ENCODE measurements at regions not wholly inside any gene's neighbourhood (a gene's known extent, or its start where the extent isn't known, plus 50 kb on each side); places are given as distances from the start of the nearest gene placed in this dataset.
"Not testable (repeated sequence)": the region's sequence is repeated elsewhere in the genome, so short reads cannot be mapped to it uniquely, and the experiment has no call there.

DNA sequence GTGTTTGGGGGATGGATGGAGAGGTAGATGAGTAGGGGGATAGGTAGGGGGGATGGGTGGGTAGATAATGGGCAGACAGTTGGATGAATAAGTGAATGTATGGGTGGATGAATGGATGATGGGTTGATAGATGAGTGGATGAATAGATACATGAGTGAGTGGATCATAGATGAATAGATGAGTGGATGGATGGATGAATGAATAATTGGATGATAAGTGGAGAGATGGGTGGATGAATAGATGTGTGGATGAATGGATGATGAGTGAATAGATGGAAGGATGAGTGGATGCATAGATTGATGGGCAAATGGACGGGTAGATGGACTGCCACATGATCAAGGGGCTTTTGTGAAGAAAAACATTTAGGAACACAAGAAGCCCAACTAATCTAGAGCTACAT, 133.3 kb upstream of the F3 start:
- no peak for DNase-seq (ENCODE audit: low read depth, low spot score)

DNA sequence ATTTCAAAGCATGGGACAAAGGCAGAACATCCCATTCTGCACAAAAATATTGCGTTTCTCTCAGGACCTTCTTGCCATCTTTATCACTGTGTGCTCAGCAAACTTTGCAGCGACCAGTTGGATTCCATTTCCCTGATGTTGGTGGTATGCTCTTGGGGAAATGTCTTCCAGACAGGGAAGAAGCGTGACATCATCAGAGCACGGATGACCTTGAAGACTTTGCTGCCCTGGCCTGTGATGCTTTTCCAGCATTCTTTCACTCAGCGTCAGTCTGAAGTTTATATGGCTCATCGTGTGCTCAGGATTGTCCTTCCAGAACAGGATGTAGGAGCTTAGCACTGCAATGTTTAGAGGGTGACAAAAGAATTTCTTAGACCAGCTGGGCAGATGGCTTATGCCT, 131.4 kb upstream of the F3 start:
- DNase-seq (ENCODE audit: low read depth, low spot score): no peak

DNA sequence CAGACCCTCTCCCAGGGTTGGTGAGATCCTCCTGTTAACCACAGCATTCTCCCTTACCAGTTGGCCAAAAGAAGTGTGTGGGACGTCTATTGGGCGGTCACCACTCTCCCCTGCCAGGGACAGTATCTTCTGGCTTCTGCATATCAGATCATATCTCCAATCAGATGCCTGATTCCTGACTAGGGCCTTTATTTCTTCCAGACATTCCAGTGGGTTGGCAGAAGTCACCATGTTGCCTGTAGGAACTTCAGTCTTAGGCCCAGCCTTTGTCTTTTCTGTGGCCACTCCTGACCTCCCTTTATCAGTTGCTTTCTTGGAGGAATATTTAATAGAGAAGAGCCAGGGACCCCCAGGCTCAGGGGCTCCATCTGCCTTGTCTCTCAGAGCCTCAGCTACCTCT, 130.4 kb upstream of the F3 start:
- peak; percentile 48 for DNase-seq (ENCODE audit: low read depth, low spot score)

DNA sequence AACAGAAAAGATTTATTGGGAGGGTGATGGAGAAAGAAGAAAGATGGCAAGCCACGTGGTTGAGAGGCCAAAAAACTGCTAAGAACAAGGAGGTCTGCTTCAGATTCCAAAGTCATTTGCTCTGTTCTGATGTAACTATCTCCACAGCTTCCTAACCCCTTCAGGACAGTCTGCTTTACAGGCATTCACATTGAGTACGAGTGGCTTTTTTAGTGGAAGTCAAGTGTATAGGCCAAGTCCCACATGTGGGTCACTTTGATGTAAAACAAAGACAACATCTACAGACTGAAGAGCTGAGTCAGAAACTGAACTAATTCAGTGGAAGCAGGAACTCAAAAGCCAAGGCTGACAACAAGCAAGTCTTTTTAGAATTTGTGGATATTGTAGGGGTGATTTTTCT, 128.7 kb upstream of the F3 start:
- DNase-seq (ENCODE audit: low read depth, low spot score): no peak

DNA sequence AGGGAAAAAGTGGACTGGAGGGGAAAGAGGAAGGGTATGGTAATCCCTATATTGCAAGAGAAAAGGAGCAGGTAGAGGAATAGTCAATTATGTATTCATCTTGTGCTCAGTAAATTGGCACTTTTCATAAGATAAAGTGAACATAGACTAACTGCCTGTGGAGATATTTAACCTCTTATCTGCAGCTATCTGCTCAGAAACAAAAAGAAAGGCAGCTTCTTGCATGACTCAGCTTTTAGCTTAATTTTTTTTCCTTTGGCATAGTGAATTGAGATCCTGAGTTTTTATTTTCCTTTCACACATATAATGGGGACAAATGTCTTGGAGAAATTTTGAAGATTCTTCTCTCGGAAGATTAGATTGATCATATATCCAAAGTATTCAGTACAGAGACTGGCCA, 127.6 kb upstream of the F3 start:
- no peak for DNase-seq (ENCODE audit: low read depth, low spot score)

DNA sequence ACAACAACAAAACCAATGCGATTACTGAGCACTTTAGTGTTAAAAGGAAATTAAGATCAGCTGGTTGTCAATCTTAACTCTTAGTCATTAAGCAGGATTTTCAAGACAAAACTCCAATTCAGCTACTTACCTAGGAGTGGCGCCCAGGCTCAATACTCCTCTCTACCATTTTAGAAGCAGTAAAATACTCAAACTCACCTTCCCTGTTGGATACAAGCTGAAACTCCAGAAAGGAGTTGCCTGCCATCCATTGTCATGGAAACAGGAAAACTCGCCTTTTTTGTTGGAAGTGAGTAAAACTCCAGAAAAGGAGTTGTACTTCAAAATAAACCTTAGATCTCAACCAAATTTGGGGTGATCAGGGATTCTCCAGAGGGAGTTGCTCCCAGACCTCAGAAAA, 127.0 kb upstream of the F3 start:
- no peak for DNase-seq (ENCODE audit: low read depth, low spot score)

DNA sequence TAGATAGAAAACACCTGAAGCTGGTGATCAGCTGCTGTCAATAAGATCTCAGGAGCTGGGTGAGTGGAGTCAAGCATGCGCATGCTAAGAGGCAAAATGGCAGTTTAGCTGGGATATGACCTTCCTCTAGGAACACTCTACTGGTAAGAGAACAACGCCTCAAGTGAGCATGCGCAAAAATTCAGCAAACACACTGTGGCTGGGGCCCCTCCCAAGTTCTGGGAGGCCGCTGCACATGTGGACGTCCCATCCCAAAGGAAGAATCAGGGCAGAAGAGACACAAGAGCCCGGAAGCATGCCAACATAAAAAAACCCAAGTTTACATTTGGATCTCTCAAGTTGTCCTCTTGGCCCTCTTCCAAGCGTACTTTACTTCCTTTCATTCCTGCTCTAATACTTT, 126.3 kb upstream of the F3 start:
- DNase-seq (ENCODE audit: low read depth, low spot score): no peak

DNA sequence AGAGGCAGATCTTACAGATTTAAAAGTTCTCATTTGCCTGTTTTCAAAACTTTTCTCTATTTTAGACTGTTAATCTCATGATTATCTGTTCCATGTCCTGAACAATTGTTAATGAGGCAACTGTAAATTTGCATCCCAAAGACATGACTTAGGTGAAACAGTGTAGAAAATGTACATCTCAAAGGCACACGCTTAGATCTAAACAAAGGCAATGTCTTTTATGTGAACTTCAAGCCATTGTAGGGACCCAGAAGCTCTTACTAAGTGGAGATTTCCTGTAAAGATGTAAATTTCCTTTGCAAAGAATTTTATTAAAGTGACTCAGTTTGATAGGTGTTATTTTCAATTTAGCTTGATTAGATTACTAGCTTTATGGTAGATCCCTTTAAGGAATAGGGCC, 125.2 kb upstream of the F3 start:
- DNase-seq (ENCODE audit: low read depth, low spot score): no peak

DNA sequence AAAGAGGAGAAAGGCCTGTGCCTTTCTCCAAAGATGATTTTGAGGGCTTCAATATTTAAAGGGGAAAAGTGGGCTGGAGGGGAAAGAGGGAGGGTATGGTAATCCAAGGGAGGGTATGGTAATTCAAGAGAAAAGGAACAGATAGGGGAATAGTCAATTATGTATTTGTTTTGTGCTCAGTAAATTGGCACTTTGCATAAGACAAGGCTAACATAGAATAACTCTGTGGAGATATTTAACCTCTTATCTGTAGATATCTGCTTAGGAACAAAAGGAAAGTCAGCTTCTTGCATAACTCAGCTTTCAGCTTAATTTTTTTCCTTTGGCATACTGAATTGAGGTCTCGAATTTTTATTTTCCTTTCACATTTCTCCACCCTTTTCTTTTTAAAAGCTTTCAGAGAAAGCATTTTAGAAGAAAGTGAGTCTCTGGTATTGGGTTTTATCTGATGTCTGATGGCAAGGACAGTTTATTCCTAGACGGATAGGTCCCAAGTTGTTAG, 119.9 kb upstream of the F3 start:
- DNase-seq (ENCODE audit: low read depth, low spot score): no peak

DNA sequence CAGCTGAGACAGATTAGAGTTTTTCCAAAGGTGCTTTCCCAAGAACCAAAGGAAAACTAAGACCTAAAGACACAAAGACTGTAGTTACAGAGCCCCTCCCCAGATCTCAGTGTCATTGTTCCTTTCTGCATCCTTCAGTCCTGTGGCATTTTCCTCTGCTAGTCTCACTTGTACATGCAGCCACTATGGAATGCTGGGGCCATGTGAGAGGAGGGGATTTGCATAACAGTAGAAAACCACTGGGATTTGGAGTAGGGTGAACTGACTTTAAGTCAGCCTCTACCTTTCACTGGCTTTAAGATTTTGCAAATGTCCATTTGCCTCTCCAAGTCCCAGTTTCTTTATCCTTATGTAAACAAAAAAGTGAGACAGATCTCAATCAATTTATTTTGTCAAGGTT, 119.4 kb upstream of the F3 start:
- DNase-seq (ENCODE audit: low read depth, low spot score): peak; percentile 83

DNA sequence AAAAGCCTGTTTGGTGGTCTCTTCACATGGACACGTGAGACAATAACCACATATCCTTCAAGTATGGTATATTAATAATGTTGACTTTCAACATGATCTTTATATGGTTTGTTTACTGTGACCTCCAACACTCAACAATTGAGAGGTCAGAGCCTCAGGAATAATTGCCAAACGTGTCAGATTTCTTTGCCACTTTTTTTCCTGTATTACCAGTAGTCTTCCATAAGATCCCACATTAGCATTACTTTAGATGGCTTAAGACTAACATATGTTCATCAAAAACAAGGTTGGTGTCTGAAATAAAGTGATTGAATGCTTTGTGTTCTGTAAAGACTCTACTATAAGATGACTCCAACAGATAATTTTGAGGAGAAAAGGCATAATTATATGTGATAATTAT, 118.7 kb upstream of the F3 start:
- no peak for DNase-seq (ENCODE audit: low read depth, low spot score)

DNA sequence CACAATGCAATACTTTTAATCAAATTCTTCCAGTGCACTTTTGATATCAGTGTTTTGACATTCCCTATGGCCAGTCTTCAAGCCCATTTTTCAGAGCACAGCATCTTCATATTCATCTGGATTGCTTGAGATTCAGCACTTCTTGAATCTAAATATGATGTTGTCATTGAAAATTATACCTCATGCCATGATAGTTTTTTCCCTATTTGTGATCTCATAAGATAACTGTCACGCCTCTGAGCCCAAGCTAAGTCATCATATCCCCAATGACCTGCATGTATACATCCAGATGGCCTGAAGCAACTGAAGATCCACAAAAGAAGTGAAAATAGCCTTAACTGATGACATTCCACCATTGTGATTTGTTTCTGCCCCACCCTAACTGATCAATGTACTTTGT, 117.6 kb upstream of the F3 start:
- not testable (repeated sequence) for DNase-seq (ENCODE audit: low read depth, low spot score)

DNA sequence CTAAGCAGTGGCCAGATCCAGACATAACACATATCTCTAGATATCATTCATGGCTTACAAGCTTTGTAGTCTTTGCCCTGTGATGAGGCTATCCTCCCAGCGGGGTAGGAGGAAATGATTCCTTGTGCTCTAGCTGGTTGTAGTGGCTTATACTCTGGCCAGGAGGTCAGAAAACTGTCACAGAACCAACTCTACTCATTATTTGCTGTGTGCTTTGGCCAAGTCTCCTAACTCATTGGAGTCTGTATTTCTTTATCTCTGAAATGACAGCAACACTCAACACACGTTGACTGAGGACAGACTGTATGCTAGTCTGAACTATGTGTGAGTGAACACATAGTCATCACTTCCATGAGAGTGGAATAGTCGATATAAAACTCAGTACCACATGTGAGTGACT, 116.7 kb upstream of the F3 start:
- DNase-seq (ENCODE audit: low read depth, low spot score): peak; percentile 52

DNA sequence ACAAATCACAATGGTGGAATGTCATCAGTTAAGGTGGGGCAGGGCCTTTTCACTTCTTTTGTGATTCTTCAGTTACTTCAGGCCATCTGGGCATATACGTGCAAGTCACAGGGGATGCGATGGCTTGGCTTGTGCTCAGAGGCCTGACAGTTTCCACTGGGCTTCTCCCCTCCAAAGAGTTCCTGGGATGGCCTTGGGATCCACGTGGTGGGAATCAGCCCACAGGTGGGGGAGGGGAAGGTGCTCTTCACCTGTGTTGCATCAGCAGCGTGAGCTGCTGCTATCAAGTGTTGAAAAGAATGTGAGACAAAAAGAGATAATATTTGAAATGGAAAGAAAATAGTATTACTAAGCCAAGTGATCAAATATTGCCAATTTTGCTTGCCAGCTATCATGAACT, 116.2 kb upstream of the F3 start:
- DNase-seq (ENCODE audit: low read depth, low spot score): not testable (repeated sequence)

DNA sequence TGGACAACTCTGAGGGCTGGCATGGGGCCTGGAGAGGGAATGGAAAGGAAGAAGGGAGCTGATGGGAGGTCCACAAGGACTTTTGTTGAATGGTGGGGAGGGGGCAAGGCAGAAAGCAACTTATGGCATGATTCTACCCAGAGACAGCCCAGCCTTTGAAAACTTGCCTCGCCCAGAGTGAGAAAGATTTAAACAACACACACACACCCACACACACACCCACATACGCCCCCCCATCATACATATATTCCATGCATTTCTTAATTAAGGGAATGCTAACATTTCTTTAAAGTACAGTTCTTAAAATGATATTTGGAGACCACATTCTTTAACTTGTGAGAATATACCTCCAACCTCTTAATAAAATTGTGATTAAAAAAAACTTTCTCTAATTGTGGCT, 115.4 kb upstream of the F3 start:
- DNase-seq (ENCODE audit: low read depth, low spot score): peak; percentile 48

DNA sequence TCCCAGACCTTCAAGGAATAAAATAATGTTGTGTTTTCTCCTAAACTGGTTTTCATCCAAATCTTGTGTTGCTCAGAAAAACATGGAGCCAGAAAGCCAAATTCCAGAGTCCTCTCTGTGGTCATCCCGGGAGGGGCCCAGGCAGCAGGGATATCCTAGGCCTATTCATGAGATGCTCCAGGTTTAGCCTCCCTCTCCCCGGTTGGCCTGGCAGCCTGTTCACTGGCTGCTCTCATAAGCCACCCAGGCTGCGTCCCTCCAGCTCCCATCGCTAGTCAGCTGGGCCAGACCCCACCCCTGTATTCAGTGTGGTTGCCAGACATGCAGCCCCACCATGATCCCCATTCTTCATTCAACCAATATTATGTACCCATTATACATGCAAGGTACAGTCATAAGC, 113.4 kb upstream of the F3 start:
- DNase-seq (ENCODE audit: low read depth, low spot score): no peak

DNA sequence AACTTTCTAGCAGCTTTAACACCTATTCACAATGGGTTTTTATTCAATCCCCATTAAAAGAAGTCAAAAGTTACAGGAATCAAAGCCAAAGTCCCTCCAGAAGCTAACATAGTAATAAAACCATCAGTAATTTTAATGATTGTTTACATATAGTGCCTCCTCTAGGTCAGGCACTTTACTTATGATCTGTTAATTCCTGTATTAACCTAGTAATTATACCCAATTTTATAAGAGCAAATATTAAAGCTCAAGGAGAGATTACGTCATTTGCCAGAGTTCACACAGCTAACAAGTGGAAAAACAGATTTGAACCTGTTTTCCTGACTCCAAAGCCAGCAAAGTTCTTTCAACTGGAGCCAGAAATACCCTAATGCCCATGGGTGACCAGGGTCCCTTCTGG, 112.9 kb upstream of the F3 start:
- no peak for DNase-seq (ENCODE audit: low read depth, low spot score)

DNA sequence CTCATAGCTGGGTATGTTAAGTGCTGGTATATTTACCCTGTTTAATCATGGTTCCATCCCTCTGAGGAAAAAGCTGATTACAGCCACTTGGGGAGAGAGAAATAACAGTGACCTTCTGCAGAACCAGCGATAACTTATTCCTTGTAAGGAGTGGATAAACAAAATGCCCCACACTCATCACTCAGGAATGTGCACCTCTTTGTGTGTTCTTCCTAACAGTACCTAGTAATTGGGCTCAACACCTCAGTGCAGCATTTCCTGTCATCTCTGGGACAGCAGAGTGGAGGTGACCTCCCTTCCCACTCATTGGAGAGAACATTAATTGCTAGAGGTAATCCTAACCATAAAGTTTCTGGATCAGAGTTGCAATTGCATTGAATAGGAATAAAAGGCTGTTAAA, 112.5 kb upstream of the F3 start:
- peak; percentile 85 for DNase-seq (ENCODE audit: low read depth, low spot score)

DNA sequence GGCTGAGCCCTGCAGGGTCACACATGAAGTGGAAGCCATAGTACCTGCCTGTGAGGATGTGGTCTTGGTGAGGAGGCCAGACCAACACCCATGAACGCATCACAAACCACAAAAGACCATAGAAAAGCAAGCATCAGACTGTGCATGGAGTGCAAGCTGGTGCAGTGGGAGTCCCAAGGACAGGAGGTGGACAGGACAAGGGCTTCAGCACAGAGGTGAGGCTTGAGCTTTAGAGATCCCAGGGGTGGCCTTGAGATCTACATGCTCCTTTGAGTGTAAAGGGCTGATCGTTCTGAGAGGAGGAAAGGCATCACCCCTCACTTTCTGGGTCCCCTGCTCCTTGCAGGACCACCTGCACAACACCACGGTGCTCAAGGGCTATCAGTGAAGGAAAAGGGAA, 111.9 kb upstream of the F3 start:
- no peak for DNase-seq (ENCODE audit: low read depth, low spot score)

DNA sequence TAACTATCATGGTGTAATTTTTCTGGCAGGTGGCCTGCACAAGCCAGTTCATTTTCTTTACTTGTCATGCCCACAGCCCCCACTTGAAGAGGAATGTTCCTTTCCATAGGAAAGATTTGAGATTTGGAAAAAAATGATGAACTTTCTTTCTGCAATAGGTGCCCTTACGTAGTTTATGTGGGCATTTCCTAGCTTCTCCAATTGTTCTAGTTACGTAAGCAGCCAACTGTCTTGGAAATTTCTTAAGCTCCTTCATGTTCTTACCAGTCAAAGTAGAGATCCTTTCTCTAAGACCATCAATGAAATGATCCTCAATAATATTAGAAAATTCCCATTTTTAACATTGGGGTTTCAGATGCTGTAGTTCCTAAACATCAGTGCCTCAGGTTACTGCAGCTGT, 109.5 kb upstream of the F3 start:
- no peak for DNase-seq (ENCODE audit: low read depth, low spot score)

DNA sequence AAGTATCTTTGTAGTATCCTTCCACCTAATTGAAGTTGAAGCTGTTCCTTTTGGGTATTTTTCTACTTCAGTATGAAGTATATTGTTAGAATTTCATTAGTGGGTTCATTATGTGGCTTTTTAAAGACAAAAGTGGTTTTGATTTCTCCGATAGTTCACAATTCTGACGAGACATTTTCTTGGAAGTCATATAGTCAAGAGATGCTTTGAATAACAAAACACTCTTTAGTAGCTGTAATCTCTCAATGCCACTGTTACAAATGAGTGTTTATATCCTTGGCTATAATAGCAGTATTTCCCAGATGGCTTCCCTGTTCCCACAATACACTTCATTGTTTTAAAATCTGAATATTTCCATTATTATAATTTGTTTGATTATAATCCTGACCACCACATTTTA, 108.7 kb upstream of the F3 start:
- no peak for DNase-seq (ENCODE audit: low read depth, low spot score)

DNA sequence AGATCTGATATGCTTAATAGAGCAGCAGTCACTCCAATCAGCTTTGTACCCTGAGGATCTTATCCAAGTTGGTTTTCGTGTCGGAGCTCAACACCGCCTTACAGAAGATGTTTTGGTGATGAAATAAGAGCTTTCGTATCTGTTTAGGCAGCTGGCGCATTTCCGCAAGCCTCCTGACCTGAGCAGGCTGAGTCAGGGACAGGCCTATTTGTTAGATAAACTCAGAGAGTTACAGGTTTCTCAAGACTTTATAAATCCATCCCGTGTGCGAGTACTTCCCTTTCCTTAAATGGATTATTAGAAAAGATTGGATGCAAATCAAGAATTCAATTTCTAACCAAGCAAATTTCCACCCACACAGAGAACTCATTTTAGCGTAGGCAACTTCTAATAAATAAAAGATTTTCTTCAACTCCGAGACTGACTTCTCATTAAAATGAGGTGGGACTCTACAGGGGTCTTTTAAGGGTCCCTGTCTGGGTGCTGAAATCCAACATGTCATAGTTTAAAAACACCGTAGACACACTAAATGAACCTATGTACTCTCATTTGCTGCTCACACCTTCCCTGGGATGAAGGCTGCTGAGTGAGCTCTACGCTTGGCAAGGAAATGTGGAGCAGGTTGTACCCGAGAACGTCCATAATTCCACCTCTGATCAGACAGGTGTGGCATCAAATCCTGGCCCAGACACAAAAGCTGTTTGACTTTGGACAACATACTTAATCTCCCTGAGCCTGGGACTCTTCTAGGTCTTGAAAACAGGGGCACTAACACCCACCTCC, 106.9 kb upstream of the F3 start:
- peak; percentile 95 for DNase-seq (ENCODE audit: low read depth, low spot score)

DNA sequence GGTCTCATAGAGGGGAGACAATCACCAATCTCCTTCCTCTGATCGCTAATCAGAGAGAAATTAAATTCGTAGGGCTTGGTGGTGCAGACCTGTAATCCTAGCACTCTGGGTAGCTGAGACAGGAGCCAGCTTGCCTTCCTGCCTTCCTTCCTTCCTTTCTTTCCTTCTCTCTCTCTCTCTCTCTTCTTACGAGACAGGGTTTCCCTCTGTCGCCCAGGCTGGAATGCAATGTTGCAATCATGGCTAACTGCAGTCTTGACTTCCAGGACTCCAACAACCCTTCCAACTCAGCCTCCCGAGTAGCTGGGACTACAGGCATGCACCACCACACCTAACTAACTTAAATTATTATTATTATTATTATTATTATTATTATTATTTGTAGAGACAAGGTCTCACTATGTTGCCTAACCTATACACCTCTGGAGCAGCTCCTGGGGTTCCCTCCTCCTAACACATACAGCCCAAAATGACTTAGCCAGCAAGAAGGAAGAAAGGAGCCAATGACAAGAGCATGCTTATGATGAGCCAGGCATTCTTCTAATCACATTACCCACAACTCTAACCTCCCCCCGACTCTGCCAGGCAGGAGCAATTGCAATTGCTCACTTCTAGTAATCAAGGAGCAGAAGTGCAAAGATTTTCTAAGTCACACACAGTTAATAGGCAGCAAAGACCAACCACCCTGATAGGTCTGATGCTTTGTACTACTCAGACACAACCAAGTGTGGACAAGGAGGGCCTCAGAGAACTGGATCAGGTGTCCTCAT, 105.4 kb upstream of the F3 start:
- DNase-seq (ENCODE audit: low read depth, low spot score): no peak
